DMS79 (cell line): ENCODE measurements at regions not wholly inside any gene's neighbourhood (a gene's known extent, or its start where the extent isn't known, plus 50 kb on each side); places are given as distances from the start of the nearest gene placed in this dataset.
"Not testable (repeated sequence)": the region's sequence is repeated elsewhere in the genome, so short reads cannot be mapped to it uniquely, and the experiment has no call there.

Experiments
- DNase-seq: peaks from one replicate; lab custom pipeline; 2025; lab: John Stamatoyannopoulos, UW

DNA sequence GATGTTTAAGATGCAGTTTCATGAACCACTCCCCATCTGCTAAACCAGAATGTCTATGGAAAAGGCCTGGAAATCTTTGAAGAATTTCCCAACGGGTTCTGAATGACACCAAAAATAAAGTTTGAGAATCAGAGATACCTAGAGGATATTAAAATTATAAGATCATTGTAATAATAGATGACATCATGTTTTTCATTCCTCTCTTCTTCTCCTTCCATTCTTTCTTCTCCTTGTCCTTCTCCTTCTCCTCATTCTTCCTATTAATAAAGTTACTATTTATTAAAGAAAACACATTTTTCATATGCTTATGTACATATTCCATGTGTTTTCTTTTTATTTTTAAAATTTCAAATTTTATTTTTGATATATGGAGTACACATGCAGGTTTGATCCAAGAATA lies 1449.4 kb downstream of the LRFN5 start:
- no peak for DNase-seq

DNA sequence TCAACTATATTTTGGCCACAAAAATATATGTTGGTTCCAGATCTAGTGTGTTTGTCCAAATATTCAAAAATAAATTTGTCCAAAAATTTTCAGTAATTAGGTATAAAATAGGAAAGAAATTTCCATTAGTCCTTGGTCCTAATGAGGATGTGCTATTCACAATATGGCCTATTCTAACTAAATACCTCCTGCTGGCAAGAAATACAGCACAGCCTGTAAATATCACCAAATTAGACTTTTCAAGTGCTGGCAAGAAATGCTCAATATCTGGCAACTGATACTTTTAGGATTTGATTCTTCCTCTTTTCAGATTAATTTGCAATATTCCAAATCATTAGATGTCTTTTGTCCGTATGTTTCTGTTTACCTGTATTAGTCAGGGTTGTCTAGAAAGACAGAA lies 1446.2 kb downstream of the LRFN5 start:
- no peak for DNase-seq

DNA sequence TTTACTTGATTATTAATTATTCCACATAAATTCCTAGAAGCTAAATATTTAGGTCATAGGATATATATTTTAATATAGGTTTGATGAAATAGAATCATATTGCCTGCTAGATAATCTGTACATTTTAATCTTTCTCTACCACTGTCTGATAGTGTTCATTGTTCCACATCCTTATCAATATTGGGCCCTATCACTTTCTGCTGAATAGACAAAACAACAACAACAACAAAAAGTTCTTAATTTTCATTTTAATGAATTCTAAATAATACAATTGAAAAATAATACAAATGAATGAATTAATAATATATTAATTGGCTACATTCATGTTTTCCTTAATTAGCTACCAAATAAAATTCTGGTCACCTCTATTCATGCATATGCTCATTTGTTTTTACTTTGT lies 1437.2 kb downstream of the LRFN5 start:
- DNase-seq: no peak

DNA sequence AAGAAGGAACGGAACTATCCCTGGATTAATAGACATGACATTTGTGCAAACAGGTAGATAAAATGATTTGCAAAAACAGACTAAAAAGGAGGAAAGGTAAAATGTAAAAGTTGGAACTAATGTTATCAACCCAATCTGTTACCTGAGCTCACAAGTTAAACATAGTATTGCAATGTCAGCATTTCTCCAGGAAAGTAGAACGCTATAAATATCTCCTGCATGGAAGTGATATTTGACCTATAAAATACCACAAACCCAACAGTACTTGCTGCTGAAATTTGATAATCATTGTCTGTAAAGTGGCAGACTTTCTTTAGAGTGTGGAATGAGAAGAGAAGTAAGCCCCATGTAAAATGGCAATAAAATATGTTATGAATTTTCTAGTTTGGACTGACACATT lies 1435.7 kb downstream of the LRFN5 start:
- DNase-seq: no peak

DNA sequence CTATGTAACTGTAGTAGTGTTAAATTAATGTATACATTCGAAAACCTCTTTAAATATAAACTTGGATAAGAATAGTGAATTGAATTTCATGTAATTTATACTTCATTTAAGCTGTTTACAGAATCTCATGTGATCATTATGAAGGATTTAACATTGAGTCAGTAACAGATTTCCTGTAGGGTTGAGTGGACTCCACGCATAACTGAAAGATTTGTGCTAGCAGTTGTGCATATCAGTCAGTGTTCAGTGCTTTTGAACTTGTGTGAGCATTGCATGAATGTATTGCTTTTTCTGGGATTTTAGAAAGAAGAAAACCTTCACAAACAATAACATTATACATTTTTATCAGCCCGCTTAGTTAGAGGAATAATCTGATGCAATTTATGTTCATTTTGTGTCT lies 1435.3 kb downstream of the LRFN5 start:
- no peak for DNase-seq

DNA sequence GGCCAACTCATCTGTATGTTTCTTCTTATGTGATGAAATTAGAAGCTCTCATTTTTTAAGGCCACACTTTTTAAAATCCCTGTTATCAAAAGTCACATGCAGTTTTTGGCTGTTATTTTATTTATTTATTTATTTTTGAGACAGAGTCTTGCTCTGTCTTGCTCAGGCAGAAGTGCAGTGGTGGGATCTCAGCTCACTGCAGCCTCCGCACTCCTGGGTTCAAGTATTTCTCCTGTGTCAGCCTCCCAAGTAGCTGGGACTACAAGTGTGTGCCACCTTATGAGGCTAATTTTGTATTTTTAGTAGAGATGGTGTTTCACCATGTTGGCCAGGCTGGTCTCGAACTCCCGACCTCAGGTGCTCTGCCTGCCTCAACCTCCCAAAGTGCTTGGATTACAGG lies 1434.5 kb downstream of the LRFN5 start:
- DNase-seq: no peak

DNA sequence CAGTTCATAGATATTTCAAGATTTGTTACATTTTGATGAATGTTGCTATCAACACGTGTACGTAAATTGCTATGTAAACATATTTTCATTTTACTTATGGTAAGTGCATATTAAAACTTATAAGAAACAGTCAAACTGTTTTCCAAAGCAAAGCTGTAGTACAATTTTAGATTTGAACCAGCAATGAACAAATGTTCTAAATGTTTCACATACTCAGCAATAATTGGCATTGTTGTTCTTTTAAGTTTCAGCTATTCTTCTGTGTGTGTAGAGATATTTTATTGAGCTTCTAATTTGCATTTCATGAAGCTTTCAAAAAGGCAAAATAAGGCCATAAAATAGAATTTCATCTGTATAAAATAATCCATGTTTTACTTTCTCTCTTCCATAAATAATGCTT lies 1433.2 kb downstream of the LRFN5 start:
- no peak for DNase-seq

DNA sequence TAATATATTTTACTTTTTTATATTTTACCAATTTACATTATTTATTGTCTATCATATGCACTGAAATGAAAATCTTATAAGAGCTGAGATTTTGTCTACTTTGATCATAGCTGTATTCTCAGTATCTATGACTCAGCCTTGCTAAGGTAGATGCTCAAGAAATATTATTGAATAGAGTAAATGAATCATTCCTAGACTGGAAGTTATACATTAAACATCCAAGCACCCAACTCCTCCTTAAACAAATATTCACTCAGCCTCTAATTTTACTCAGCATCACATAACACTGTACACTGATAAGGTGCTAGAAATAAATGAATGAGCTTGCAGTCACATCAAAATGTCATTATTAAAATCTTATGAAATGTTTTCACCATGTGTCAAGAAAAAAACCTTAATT lies 1424.9 kb downstream of the LRFN5 start:
- DNase-seq: no peak

DNA sequence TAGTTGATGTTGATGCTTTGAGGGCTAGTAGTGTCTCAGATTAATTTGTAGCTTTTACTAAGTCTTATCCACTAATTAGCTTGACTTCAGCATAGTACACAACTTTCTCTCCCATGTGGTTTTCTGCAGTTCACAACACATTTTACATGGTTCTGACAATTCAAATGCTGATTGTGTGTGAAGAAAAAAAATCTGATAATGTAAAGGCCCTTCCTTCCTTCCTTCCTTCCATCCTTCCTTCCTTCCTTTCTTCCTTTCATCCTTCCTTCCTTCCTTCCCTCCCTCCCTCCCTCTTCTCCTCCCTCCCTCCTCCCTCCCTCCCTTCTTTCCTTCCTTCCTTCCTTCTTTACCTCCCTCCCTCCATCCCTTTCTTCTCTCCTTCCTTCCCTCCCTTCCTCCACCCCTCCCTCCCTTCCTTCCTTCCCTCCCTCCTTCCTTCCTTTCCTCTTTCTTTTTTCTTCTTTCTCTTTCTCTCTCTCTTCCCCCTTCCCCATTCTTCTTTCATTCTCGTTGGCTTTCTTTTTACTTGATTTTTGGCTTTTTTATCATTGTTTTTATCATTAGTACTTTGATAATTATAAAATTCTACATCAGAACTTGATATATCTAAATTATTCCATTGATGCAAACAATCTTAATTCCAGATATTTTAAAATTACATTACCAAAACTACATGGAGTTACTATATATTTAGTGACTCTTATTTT lies 1415.6 kb downstream of the LRFN5 start:
- no peak for DNase-seq

DNA sequence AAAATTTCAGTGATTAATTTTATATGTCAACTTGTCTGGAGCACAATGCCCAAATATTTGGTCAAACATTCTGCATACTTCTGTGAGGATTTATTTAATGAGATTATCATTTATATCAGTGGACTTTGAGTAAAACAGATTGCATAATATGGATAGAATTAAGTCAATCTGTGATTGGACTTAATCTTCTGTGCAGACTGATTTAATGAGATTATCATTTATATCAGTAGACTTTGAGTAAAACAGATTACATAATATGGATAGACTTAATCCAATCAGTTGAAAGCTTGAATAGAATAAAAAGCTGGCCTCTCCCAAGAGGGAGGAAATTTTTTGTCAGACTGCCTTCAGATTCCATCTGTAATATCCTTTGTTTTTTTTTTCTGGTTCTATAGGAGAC lies 1413.2 kb downstream of the LRFN5 start:
- DNase-seq: no peak

DNA sequence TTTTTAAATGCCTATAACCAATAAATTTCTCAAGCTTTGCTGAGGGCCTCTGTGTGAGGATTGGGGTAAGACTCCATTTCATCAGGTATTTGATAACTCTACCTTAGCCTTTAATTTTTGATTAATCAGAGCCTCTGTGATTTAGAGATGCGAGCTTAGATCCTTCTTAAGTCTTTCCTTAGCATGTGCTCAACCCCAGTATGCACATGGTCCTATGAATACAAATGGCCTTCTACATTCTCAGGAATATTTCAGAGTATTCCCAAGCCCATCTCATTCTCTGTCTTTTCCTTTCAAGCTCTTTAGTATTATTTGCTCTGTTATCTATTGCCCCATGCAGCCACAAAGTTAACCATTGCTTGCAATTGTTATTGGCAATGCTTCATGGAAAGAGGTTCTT lies 1407.7 kb downstream of the LRFN5 start:
- DNase-seq: no peak

DNA sequence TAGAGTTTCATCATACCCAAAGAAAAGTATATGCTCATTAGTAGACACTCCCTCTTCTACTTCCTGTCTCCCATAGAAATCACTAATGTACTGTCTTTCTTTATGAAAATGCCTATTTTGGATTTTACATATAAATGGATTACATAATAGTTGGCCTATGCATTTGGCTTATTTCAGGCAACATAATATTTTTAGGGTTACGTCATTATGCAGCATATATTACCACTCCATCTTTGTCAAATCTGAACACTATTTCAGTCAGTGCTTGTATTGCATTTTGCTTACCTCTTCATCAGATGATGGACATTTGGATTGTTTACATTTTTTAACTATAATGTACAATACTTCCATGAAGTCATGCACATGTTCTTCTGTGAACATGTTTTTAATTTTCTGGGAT lies 1406.1 kb downstream of the LRFN5 start:
- no peak for DNase-seq

DNA sequence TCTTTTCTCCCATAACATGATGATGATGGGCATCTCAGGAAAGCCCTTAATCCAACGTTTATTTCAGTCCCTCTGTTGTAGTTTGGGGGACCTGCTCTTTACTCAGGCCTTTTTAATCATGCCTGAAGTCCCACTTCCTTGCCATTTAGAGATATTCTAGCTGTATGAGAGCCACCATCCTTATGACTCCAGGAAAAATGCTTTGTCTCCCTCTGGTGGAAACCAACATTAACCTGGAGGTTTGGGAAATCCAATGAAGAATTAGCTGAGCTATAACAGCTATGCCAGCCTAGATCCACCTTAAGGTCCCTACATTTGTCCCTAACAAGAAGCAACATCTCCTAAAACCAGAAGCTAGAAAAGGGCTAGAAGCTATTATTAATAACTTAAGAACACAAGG lies 1399.1 kb downstream of the LRFN5 start:
- DNase-seq: no peak

DNA sequence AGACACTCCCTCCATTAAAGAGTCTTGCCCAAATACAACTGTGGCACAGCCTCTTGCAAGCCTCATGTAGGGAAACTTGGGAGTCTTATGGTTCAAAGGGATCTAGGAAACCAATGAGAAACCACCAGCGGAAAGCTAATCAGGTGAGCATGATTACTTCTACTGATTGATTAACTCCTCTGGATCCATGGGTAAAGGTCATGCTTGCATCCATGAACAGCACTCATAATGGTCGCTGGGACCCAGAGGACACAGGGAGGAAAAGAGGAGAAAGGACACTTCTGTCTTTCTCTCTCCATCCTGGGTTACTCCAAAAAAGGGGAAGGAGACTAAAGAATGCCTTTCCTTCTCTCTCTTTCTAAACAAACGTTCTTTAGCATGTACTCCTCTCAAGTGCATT lies 1397.2 kb downstream of the LRFN5 start:
- no peak for DNase-seq

DNA sequence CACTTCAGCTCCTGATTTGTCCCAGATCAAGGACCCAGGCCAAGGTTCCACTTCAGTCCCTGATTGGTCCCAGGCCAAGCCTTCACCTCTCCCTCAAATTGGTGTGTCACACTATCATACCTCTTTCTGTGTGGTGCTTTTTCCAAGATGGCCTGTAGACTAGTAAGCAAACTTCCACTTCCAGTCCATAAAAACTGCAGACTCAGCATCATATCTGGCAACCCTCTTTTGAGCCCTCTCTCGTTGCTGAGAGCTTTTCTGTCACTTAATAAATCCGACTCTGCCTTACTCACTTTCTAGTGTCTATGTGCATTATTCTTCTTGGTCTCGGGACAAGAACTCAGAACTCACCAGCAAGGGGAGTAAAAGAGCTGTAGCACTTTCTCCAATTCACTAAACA lies 1395.1 kb downstream of the LRFN5 start:
- no peak for DNase-seq

DNA sequence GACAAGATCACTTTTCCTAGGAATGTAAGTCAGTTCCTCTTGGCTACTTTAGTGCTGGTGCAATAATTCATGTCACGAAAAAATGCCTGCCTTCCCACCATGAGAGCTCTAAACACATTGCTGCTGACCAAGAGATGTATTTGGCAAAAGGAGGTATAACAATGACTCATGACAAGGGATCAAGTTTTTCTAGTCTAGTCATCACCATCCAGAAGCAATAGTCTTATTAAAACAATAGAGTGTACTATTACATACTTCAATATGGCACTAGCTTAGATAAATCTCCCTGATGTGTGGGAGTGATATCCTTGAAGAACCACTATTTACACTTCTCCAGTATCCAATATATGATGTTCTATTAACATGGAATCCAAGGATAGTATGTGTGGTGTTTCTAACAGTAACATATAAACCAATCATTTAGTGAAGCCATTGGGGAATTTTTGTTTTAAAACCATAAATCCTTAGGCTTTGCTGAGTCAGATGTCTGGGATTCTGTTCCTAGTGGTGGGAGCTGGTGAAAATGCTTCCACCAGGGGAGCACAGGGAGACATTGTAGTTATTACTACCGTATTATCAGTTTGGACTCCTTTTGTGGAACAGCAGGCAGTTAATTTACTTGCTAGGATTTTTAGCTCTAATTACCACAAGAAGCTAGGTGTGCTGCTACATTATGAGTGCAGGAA lies 1387.5 kb downstream of the LRFN5 start:
- DNase-seq: no peak

DNA sequence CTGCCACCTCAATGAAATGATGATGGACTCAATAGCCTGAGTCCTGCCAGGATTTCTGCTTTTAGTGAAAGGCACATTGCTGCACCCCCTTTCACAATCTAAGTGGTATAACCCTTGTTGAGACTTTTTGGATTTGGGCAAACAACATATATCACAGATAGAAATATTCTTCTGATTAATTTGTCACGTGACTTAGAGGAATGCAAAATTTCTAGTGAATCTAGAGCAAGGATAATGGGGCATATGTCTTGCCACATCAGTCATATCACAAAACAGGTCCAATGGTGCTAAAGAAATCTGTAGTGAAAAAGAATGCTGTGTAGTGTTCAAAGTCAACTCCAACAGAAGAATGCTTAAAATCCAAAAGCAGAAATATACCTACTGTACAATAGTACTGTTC lies 1386.3 kb downstream of the LRFN5 start:
- DNase-seq: no peak

DNA sequence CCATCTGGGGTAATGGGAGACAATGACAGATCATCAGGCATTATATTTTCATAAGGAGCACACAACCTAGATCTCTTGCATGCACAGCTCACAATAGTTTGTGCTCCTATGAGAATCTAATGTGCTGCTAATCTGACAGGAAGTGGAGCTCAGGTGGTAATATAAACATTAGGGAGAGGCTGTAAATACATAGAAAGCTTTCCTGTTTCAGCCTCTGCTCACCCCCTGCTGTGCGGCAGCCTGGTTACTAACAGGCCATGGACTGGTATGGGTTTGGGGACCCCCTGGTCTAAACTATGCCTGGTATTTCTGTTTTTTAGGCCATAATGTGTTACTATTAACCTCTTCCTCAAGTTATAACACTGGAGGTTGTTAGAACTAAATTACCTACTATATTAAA lies 1373.7 kb downstream of the LRFN5 start:
- DNase-seq: no peak

DNA sequence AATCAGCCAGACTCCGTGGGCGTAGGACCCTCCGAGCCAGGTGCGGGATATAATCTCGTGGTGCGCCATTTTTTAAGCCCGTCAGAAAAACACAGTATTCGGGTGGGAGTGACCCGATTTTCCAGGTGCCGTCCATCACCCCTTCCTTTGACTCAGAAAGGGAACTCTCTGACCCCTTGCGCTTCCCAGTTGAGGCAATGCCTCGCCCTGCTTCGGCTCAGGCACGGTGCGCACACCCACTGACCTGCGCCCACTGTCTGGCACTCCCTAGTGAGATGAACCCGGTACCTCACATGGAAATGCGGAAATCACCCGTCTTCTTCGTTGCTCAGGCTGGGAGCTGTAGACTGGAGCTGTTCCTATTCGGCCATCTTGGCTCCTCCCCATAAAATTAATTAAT lies 1366.5 kb downstream of the LRFN5 start:
- DNase-seq: not testable (repeated sequence)

DNA sequence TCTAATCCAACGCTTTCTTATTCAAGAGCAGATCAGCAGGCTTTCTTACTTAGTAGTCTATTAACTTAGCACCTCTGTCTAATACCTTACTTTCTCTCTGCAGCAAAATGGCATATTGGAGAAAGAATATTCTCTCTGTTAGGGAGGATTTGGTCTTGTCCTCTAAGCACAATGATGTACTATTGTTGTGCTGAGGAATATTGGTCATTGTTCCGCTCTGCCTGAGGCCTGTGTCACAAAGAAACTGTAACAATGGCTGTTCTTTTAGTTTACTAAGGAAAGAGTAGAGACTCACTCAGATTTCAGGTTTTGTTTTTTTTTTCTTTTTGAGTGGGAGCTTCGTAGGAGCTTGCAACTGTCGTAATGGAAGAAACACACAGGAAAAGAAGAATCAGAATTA lies 1358.8 kb downstream of the LRFN5 start:
- DNase-seq: no peak

DNA sequence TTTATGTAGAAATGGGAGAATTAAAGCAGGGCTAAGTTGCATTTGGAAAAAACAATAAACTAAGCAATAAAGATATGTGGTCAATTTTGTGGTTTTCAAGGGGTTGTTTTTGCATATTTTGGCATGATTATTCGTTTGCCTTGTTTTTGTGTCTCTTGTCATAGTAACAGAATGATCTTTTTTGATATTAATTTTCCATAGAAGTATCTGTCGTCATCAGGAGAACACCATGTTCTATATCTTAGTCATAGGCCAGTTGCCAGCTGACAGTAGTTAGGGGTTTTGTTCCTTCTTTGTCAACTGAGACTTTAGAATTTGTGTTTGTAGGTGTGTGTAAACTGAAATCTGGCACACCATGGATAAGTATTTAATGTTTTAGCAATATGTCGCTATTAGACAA lies 1354.8 kb downstream of the LRFN5 start:
- no peak for DNase-seq

DNA sequence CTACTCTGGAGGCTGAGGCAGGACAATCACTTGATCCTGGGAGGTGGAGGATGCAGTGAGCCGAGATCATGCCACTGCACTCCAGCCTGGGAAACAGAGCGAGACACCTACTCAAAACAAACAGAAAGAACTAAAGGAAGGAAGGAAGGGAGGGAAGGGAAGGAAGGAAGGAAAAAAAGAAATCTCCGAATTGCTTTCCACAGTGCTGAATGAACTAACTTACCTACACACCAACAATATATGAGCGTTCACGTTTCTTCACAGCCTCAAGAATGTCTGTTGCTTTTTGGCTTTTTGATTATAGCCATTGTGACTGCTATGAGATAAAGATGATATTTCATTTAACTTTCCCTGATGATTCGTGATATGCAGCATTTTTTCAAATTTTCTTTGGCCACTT lies 1343.7 kb downstream of the LRFN5 start:
- no peak for DNase-seq

DNA sequence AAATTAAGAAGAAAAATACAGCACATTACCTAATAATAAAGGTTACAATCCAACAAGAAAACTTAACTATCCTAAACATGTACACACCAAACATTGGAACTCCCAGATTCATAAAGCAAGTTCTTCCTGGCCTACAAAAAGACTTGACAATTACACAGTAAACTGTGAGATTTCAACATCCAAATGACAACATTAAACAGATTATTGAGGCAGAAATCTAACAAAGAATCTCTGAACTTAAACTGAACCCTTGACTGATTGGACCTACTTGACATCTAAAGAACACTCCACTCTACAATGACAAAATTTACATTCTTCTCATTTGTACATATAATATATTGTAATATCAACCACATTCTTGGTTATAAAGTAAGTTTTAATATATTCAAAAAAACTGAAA lies 1341.3 kb downstream of the LRFN5 start:
- no peak for DNase-seq

DNA sequence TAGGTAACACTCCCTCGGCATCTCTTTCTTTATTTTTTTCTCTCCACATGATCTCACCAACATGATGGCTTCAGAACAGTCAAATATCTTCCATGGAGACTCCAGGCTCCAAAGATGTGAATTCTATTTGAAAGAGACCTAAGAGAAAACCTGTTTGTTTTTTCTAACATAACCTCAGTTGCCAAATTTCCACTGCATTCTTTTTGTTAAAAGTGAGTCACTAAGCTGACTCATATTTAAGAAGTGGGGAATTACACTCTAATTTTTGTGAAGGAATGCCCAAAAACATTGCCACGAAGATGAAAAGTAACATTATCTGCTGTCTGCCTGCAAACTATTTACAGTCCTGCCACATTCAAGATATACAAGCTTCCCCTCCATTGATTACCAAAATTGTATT lies 1337.6 kb downstream of the LRFN5 start:
- DNase-seq: no peak
